ENCODE measurements at regions not wholly inside any gene's neighbourhood (a gene's known extent, or its start where the extent isn't known, plus 50 kb on each side); places are given as distances from the start of the nearest gene placed in this dataset.

GRCh38 chr12:25746131-25746530, 193.0 kb upstream of the LMNTD1 start:
- TF ChIP-seq CTCF (optimal IDR thresholded peaks at IDR 0.05 in 1 of 3, IDR thresholded peaks at IDR 0.05 in 1 of 3, conservative IDR thresholded peaks at IDR 0.05 in 1 of 3; ENCODE audit: extremely low read depth in 1 of 3, insufficient read depth in 2 of 3, low read length in 3 of 3) (no peak), EZH2 (IDR thresholded peaks at IDR 0.05; ENCODE audit: low read length) (no peak)
